ENCODE measurements at regions not wholly inside any gene's neighbourhood (a gene's known extent, or its start where the extent isn't known, plus 50 kb on each side); places are given as distances from the start of the nearest gene placed in this dataset.

GRCh38 chr4:123976285-123976684, 579.7 kb downstream of the SPRY1 start:
- Histone ChIP-seq H3K27me3 (ENCODE audit: control insufficient read depth, insufficient read depth, low read length) (no peaks in the 10 kb centered on the region), H3K27ac (ENCODE audit: low read length) (no peak overlapping the region), H3K4me3 (ENCODE audit: low read length) (no peak overlapping the region), H3K9me3 (ENCODE audit: control insufficient read depth, insufficient read depth, low read length) (no peaks in the 10 kb centered on the region), H3K4me1 (ENCODE audit: control insufficient read depth, insufficient read depth, low read length) (no peaks in the 10 kb centered on the region), H3K36me3 (ENCODE audit: control insufficient read depth, insufficient read depth, low read length) (no peaks in the 10 kb centered on the region)
- no peak for ATAC-seq
- DNase-seq, result no peak
- TF ChIP-seq CTCF (IDR thresholded peaks at IDR 0.05), result no peak
- Mint-ChIP-seq H3K9me3 (peaks cover 4 to 6% of the 10 kb centered on the region in 2 donors), H3K36me3 (no peaks in the 10 kb centered on the region), H3K27ac (no peak overlapping the region), H3K4me3 (no peak overlapping the region), H3K4me1 (no peaks in the 10 kb centered on the region), H3K27me3 (ENCODE audit: low read depth in 2 of 2) (no peaks in the 10 kb centered on the region)
- intact Hi-C loops (cut with micrococcal nuclease), result no loop called here
- WGBS (ENCODE audit: insufficient coverage), result 38% methylated on average over 7 of the region's 7 CpGs

- ATAC-seq (no peak), DNase-seq (no peak)
- intact Hi-C loops (cut with micrococcal nuclease), result no loop called here
- no peaks in the 10 kb centered on the region for H3K27me3 ChIP-seq (ENCODE audit: control insufficient read depth, insufficient read depth, low read length)
- no peak overlapping the region for H3K4me3 Mint-ChIP-seq
- H3K27ac ChIP-seq (ENCODE audit: low read length), result no peak overlapping the region
- no peak overlapping the region for H3K4me3 ChIP-seq (ENCODE audit: low read length)
- H3K36me3 ChIP-seq (ENCODE audit: control insufficient read depth, insufficient read depth, low read length), result no peaks in the 10 kb centered on the region
- 14% methylated on average over 1 of the region's 2 CpGs for WGBS (ENCODE audit: insufficient coverage)
- no peaks in the 10 kb centered on the region for H3K27me3 Mint-ChIP-seq (ENCODE audit: low read depth in 2 of 2)
- no peaks in the 10 kb centered on the region for H3K4me1 Mint-ChIP-seq
- H3K9me3 ChIP-seq (ENCODE audit: control insufficient read depth, insufficient read depth, low read length), result no peaks in the 10 kb centered on the region
- no peaks in the 10 kb centered on the region for H3K36me3 Mint-ChIP-seq
- no peak overlapping the region for H3K27ac Mint-ChIP-seq
- peaks cover 4 to 6% of the 10 kb centered on the region in 2 donors for H3K9me3 Mint-ChIP-seq
- TF ChIP-seq CTCF (IDR thresholded peaks at IDR 0.05), result no peak
- H3K4me1 ChIP-seq (ENCODE audit: control insufficient read depth, insufficient read depth, low read length), result no peaks in the 10 kb centered on the region
Observed at GRCh38 chr4:123976819-123977218, 580.2 kb downstream of the SPRY1 start.

GRCh38 chr4:123977641-123978081, 581.1 kb downstream of the SPRY1 start:
- Histone ChIP-seq H3K4me1 (ENCODE audit: control insufficient read depth, insufficient read depth, low read length) (no peaks in the 10 kb centered on the region), H3K27me3 (ENCODE audit: control insufficient read depth, insufficient read depth, low read length) (no peaks in the 10 kb centered on the region), H3K9me3 (ENCODE audit: control insufficient read depth, insufficient read depth, low read length) (no peaks in the 10 kb centered on the region), H3K36me3 (ENCODE audit: control insufficient read depth, insufficient read depth, low read length) (no peaks in the 10 kb centered on the region), H3K27ac (ENCODE audit: low read length) (no peak overlapping the region), H3K4me3 (ENCODE audit: low read length) (no peak overlapping the region)
- no peak overlapping the region for H3K27ac Mint-ChIP-seq
- DNase-seq (no peak), ATAC-seq (no peak)
- TF ChIP-seq CTCF (IDR thresholded peaks at IDR 0.05), result no peak
- H3K36me3 Mint-ChIP-seq, result no peaks in the 10 kb centered on the region
- H3K9me3 Mint-ChIP-seq, result peaks cover 4 to 6% of the 10 kb centered on the region in 2 donors
- no peaks in the 10 kb centered on the region for H3K27me3 Mint-ChIP-seq (ENCODE audit: low read depth in 2 of 2)
- no peak overlapping the region for H3K4me3 Mint-ChIP-seq
- 100% methylated on average over 1 of the region's 3 CpGs for WGBS (ENCODE audit: insufficient coverage)
- intact Hi-C loops (cut with micrococcal nuclease), result no loop called here
- H3K4me1 Mint-ChIP-seq, result no peaks in the 10 kb centered on the region

GRCh38 chr4:123978637-123979036, 582.0 kb downstream of the SPRY1 start:
- Mint-ChIP-seq H3K4me3 (no peak overlapping the region), H3K4me1 (no peaks in the 10 kb centered on the region), H3K36me3 (no peaks in the 10 kb centered on the region), H3K27me3 (ENCODE audit: low read depth in 2 of 2) (no peaks in the 10 kb centered on the region), H3K27ac (no peak overlapping the region), H3K9me3 (peaks cover 4 to 6% of the 10 kb centered on the region in 2 donors)
- intact Hi-C loops (cut with micrococcal nuclease), result no loop called here
- Histone ChIP-seq H3K27me3 (ENCODE audit: control insufficient read depth, insufficient read depth, low read length) (no peaks in the 10 kb centered on the region), H3K9me3 (ENCODE audit: control insufficient read depth, insufficient read depth, low read length) (no peaks in the 10 kb centered on the region), H3K36me3 (ENCODE audit: control insufficient read depth, insufficient read depth, low read length) (no peaks in the 10 kb centered on the region), H3K27ac (ENCODE audit: low read length) (no peak overlapping the region), H3K4me1 (ENCODE audit: control insufficient read depth, insufficient read depth, low read length) (no peaks in the 10 kb centered on the region), H3K4me3 (ENCODE audit: low read length) (no peak overlapping the region)
- ATAC-seq, result no peak
- no peak for DNase-seq
- TF ChIP-seq CTCF (IDR thresholded peaks at IDR 0.05), result no peak
- WGBS (ENCODE audit: insufficient coverage), result no CpG with 5 or more reads among the region's 1 CpG
